ENCODE measurements at regions not wholly inside any gene's neighbourhood (a gene's known extent, or its start where the extent isn't known, plus 50 kb on each side); places are given as distances from the start of the nearest gene placed in this dataset.

- TF ChIP-seq, protein P1, sequence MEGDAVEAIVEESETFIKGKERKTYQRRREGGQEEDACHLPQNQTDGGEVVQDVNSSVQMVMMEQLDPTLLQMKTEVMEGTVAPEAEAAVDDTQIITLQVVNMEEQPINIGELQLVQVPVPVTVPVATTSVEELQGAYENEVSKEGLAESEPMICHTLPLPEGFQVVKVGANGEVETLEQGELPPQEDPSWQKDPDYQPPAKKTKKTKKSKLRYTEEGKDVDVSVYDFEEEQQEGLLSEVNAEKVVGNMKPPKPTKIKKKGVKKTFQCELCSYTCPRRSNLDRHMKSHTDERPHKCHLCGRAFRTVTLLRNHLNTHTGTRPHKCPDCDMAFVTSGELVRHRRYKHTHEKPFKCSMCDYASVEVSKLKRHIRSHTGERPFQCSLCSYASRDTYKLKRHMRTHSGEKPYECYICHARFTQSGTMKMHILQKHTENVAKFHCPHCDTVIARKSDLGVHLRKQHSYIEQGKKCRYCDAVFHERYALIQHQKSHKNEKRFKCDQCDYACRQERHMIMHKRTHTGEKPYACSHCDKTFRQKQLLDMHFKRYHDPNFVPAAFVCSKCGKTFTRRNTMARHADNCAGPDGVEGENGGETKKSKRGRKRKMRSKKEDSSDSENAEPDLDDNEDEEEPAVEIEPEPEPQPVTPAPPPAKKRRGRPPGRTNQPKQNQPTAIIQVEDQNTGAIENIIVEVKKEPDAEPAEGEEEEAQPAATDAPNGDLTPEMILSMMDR (IDR thresholded peaks at IDR 0.05; ENCODE audit: low read depth, low read length), result peak; percentile 64
- no peak for TF ChIP-seq EZH2phosphoT487 (IDR thresholded peaks at IDR 0.05; ENCODE audit: low read depth)
Observed at GRCh38 chr5:114789773-114790402, 379.8 kb downstream of the TRIM36 start.

All from OCI-LY3 (cell line).